Neural progenitor cell (in vitro differentiated cells): ENCODE measurements at regions not wholly inside any gene's neighbourhood (a gene's known extent, or its start where the extent isn't known, plus 50 kb on each side); places are given as distances from the start of the nearest gene placed in this dataset.

Experiments
- EZH2phosphoT487 ChIP-seq: fragments of 200-600 bp; sonication (generic); IDR thresholded peaks from 2 replicates; pipeline ENCODE4 v1.6.1; 2017; ENCODE audit warnings: antibody characterized with exemption
- TF ChIP-seq, protein P1 (sequence below): fragments of 200-600 bp; sonication (generic); IDR thresholded peaks from 2 replicates; pipeline ENCODE4 v1.5.1; 2017; ENCODE audit warnings: antibody characterized with exemption, mild to moderate bottlenecking

GRCh38 chr10:131494451-131494850 is 182.9 kb upstream of the TCERG1L start:
- TF ChIP-seq, protein P1, sequence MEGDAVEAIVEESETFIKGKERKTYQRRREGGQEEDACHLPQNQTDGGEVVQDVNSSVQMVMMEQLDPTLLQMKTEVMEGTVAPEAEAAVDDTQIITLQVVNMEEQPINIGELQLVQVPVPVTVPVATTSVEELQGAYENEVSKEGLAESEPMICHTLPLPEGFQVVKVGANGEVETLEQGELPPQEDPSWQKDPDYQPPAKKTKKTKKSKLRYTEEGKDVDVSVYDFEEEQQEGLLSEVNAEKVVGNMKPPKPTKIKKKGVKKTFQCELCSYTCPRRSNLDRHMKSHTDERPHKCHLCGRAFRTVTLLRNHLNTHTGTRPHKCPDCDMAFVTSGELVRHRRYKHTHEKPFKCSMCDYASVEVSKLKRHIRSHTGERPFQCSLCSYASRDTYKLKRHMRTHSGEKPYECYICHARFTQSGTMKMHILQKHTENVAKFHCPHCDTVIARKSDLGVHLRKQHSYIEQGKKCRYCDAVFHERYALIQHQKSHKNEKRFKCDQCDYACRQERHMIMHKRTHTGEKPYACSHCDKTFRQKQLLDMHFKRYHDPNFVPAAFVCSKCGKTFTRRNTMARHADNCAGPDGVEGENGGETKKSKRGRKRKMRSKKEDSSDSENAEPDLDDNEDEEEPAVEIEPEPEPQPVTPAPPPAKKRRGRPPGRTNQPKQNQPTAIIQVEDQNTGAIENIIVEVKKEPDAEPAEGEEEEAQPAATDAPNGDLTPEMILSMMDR, result no peak
- no peak for TF ChIP-seq EZH2phosphoT487
